SK-N-SH (cell line): ENCODE measurements at regions not wholly inside any gene's neighbourhood (a gene's known extent, or its start where the extent isn't known, plus 50 kb on each side); places are given as distances from the start of the nearest gene placed in this dataset.

Experiments
- CTCF ChIA-PET: fragments of 300-600, 350-600 bp; formaldehyde crosslinking; extraction: SDS; loops from one replicate; lab custom pipeline; 2021; lab: Yijun Ruan, JAX
- POLR2A ChIA-PET: fragments of 350-600 bp; sonication (Branson Sonifier 250); formaldehyde crosslinking; extraction: SDS; loops from one replicate; lab custom pipeline; 2020; ENCODE audit warnings: antibody characterized with exemption, inconsistent platforms; lab: Yijun Ruan, JAX
- DNase-seq: peaks from one replicate; pipeline ENCODE4 v3.0.0; 2012
- H2AFZ ChIP-seq: fragments of 200-600 bp; sonication (generic); 2 replicates; pipeline ENCODE4 v1.8.1; 2016; ENCODE audit warnings: antibody characterized with exemption, mild to moderate bottlenecking, low read depth
- H3F3A ChIP-seq: fragments of 200-600 bp; sonication (generic); replicated peaks from 2 replicates; pipeline ENCODE3; 2016; ENCODE audit warnings: antibody characterized with exemption, mild to moderate bottlenecking; ENCODE audit not compliant: insufficient read depth
- H3K27ac ChIP-seq, 2 experiments: fragments of 200-500 bp in 1 of 2; fragments of 200-600 bp in 1 of 2; sonication (Bioruptor generic) in 1 of 2; sonication (generic), shearing (Covaris generic) in 1 of 2; 2 replicates each; pipeline versions ENCODE4 v1.5.1 to v1.6.1; 2014 to 2016; ENCODE audit warnings: low read depth in 2 of 2, inconsistent platforms in 1 of 2, low read length in 1 of 2, mild to moderate bottlenecking in 1 of 2, mixed read lengths in 1 of 2
- H3K27me3 ChIP-seq: fragments of 200-600 bp; sonication (generic), shearing (Covaris generic); 2 replicates; pipeline ENCODE4 v1.6.1; 2016; ENCODE audit warnings: mixed run types; ENCODE audit not compliant: insufficient read depth
- H3K36me3 ChIP-seq, 2 experiments: fragments of 200-500 bp in 1 of 2; fragments of 200-600 bp in 1 of 2; sonication (Bioruptor generic) in 1 of 2; sonication (generic) in 1 of 2; replicated peaks in 1 of 2; 2 replicates each; pipeline versions ENCODE3 to v1.5.1; 2014 to 2016; ENCODE audit warnings: low read length in 1 of 2, mild to moderate bottlenecking in 1 of 2; ENCODE audit not compliant: insufficient read depth in 2 of 2, control insufficient read depth in 1 of 2
- H3K4me1 ChIP-seq, 2 experiments: fragments of 200-500 bp in 1 of 2; fragments of 200-600 bp in 1 of 2; sonication (Bioruptor generic) in 1 of 2; sonication (generic), shearing (Covaris generic) in 1 of 2; 2 replicates each; pipeline versions ENCODE4 v1.5.1 to v1.6.1; 2014 to 2016; ENCODE audit warnings: low read depth in 1 of 2, low read length in 1 of 2, mixed run types in 1 of 2; ENCODE audit not compliant: insufficient read depth in 2 of 2, control insufficient read depth in 1 of 2
- H3K4me2 ChIP-seq: fragments of 200-600 bp; sonication (generic), shearing (Covaris generic); 2 replicates; pipeline ENCODE4 v1.6.1; 2017; ENCODE audit warnings: mixed run types
- H3K4me3 ChIP-seq, 2 experiments: fragments of 200-500 bp in 1 of 2; fragments of 200-600 bp in 1 of 2; sonication (Bioruptor generic) in 1 of 2; sonication (generic), shearing (Covaris generic) in 1 of 2; 2 replicates each; pipeline versions ENCODE4 v1.5.1 to v1.8.1; 2014 to 2016; ENCODE audit warnings: low read depth in 2 of 2, inconsistent platforms in 1 of 2, low read length in 1 of 2, mild to moderate bottlenecking in 1 of 2, mixed read lengths in 1 of 2, moderate library complexity in 1 of 2
- H3K79me2 ChIP-seq: fragments of 200-600 bp; sonication (generic); 2 replicates; pipeline ENCODE4 v1.8.1; 2017; ENCODE audit warnings: mild to moderate bottlenecking; ENCODE audit not compliant: insufficient read depth
- H3K9ac ChIP-seq: fragments of 200-600 bp; sonication (generic); 2 replicates; pipeline ENCODE4 v1.6.1; 2017; ENCODE audit warnings: mixed run types
- H3K9me2 ChIP-seq: fragments of 200-600 bp; sonication (generic); 2 replicates; pipeline ENCODE4 v1.6.1; 2017; ENCODE audit warnings: mixed run types
- H3K9me3 ChIP-seq: fragments of 200-600 bp; sonication (generic); 2 replicates; pipeline ENCODE4 v1.6.1; 2017; ENCODE audit warnings: mixed run types, mild to moderate bottlenecking, moderate library complexity
- H4K20me1 ChIP-seq: fragments of 200-600 bp; sonication (generic); 2 replicates; pipeline ENCODE4 v1.6.1; 2017; ENCODE audit warnings: mild to moderate bottlenecking, mixed run types; ENCODE audit not compliant: insufficient read depth
- ELF1 ChIP-seq: IDR thresholded peaks from 2 replicates; pipeline ENCODE4 v1.4.0; 2012
- EP300 ChIP-seq, 2 experiments: IDR thresholded peaks; 2 replicates each; pipeline versions ENCODE4 v1.4.0 to v1.6.1; 2012; ENCODE audit warnings: borderline replicate concordance in 1 of 2, low read depth in 1 of 2, low read length in 1 of 2
- FOXJ3 ChIP-seq: sonication (generic); formaldehyde crosslinking; IDR thresholded peaks from 2 replicates; pipeline ENCODE4 v1.5.1; 2020; ENCODE audit warnings: mild to moderate bottlenecking, missing genetic modification reagents
- FOXM1 ChIP-seq: IDR thresholded peaks from 2 replicates; pipeline ENCODE4 v1.4.0; 2012; ENCODE audit warnings: low read depth, mild to moderate bottlenecking
- MEF2A ChIP-seq: IDR thresholded peaks from 2 replicates; pipeline ENCODE4 v1.4.0; 2012; ENCODE audit warnings: low read depth, borderline replicate concordance
- NFIC ChIP-seq: IDR thresholded peaks from 2 replicates; pipeline ENCODE4 v1.4.0; 2012; ENCODE audit warnings: borderline replicate concordance
- NRF1 ChIP-seq: IDR thresholded peaks from 2 replicates; pipeline ENCODE4 v1.6.1; 2012; ENCODE audit warnings: low read depth, mild to moderate bottlenecking, low read length
- PBX3 ChIP-seq: IDR thresholded peaks from 2 replicates; pipeline ENCODE4; 2012
- POLR2AphosphoS5 ChIP-seq: IDR thresholded peaks from 2 replicates; pipeline ENCODE4 v1.6.1; 2012; ENCODE audit warnings: low read depth, low read length
- RAD21 ChIP-seq: IDR thresholded peaks from 2 replicates; pipeline ENCODE4 v1.6.1; 2012; ENCODE audit warnings: mild to moderate bottlenecking, low read length
- REST ChIP-seq: IDR thresholded peaks from 2 replicates; pipeline ENCODE4 v1.6.1; 2012; ENCODE audit warnings: mild to moderate bottlenecking, low read depth, low read length, moderate library complexity
- RFX5 ChIP-seq: IDR thresholded peaks from 2 replicates; pipeline ENCODE4 v1.6.1; 2012; ENCODE audit warnings: mild to moderate bottlenecking, improper control_type of control experiment, low read length
- RXRA ChIP-seq: IDR thresholded peaks from 2 replicates; pipeline ENCODE4 v1.4.0; 2012; ENCODE audit warnings: low read depth, mild to moderate bottlenecking, borderline replicate concordance
- SMC3 ChIP-seq: IDR thresholded peaks from 2 replicates; pipeline ENCODE4 v1.6.1; 2012; ENCODE audit warnings: low read depth, low read length, improper control_type of control experiment
- TAF1 ChIP-seq: IDR thresholded peaks from 2 replicates; pipeline ENCODE4 v1.6.1; 2012; ENCODE audit warnings: low read depth, mild to moderate bottlenecking, low read length, moderate library complexity, borderline replicate concordance
- TCF12 ChIP-seq: IDR thresholded peaks from 2 replicates; pipeline ENCODE4 v1.4.0; 2012
- YY1 ChIP-seq: IDR thresholded peaks from 2 replicates; pipeline ENCODE4 v1.4.0; 2012; ENCODE audit warnings: low read depth, mild to moderate bottlenecking
- WGBS: methylation state at CpG from one replicate; pipeline ENCODE4 v1.1.6; 2017; ENCODE audit warnings: low lambda C conversion rate; 5-methylcytosine and 5-hydroxymethylcytosine counted together
- TF ChIP-seq, protein P1 (sequence below): IDR thresholded peaks from 2 replicates; pipeline ENCODE4 v1.4.0; 2012; ENCODE audit warnings: low read depth
- TF ChIP-seq, protein P2 (sequence below): IDR thresholded peaks from 2 replicates; pipeline ENCODE4 v1.4.0; 2012; ENCODE audit warnings: low read depth, borderline replicate concordance
- TF ChIP-seq, protein P3 (sequence below): fragments of 200-600 bp; sonication (generic); IDR thresholded peaks from 2 replicates; pipeline ENCODE4 v1.6.1; 2017; ENCODE audit warnings: antibody characterized with exemption, mild to moderate bottlenecking, moderate library complexity

GRCh38 chr16:80480664-80481063 lies 60.1 kb upstream of the DYNLRB2 start:
- CTCF ChIA-PET, result interaction anchor here (1.6 kb wide), 1 partner anchor 14 kb away, joined by 9 read pairs; no protein-coding TSS in a partner anchor
- POLR2A ChIA-PET, result no interaction called here

GRCh38 chr16:80477838-80478237 lies 63.0 kb upstream of the DYNLRB2 start:
- no peak overlapping the region for H2AFZ ChIP-seq
- WGBS, result 30% methylated on average over 2 of the region's 2 CpGs
- no peaks in the 10 kb centered on the region for H4K20me1 ChIP-seq
- H3K79me2 ChIP-seq, result no peaks in the 10 kb centered on the region
- H3K9me3 ChIP-seq, result no peaks in the 10 kb centered on the region; the same call in 1 of the 2 replicates
- H3K4me2 ChIP-seq, result no peak overlapping the region
- no peak overlapping the region for H3K4me3 ChIP-seq
- DNase-seq, result no peak
- ChIA-PET CTCF (interaction anchor here (1.2 kb wide), 1 partner anchor 49 kb away, joined by 3 read pairs; no protein-coding TSS in a partner anchor), POLR2A (no interaction called here)
- H3K27ac ChIP-seq, result no peak overlapping the region
- no peaks in the 10 kb centered on the region for H3F3A ChIP-seq
- H3K36me3 ChIP-seq, result no peaks in the 10 kb centered on the region
- H3K9me2 ChIP-seq, result no peaks in the 10 kb centered on the region
- no peaks in the 10 kb centered on the region for H3K4me1 ChIP-seq
- no peak overlapping the region for H3K9ac ChIP-seq
- no peaks in the 10 kb centered on the region for H3K27me3 ChIP-seq
- TF ChIP-seq PBX3, result no peak
- no peak for TF ChIP-seq REST
- no peak for TF ChIP-seq MEF2A
- TF ChIP-seq YY1, result no peak
- no peak for TF ChIP-seq EP300 (IDR thresholded peaks at IDR 0.05; ENCODE audit: borderline replicate concordance in 1 of 2, low read depth in 1 of 2, low read length in 1 of 2)
- no peak for TF ChIP-seq NRF1
- no peak for TF ChIP-seq SMC3
- TF ChIP-seq ELF1, result no peak
- TF ChIP-seq RXRA, result no peak

More at GRCh38 chr16:80480664-80481063, 60.1 kb upstream of the DYNLRB2 start:
- Histone ChIP-seq H4K20me1 (no peaks in the 10 kb centered on the region), H3K9me3 (no peaks in the 10 kb centered on the region), H3K9ac (no peak overlapping the region), H3K79me2 (no peaks in the 10 kb centered on the region), H3K4me3 (no peak overlapping the region), H3F3A (no peaks in the 10 kb centered on the region), H3K27me3 (no peaks in the 10 kb centered on the region), H3K9me2 (no peaks in the 10 kb centered on the region), H3K27ac (no peak overlapping the region), H3K4me2 (no peak overlapping the region), H3K4me1 (no peaks in the 10 kb centered on the region), H3K36me3 (no peaks in the 10 kb centered on the region), H2AFZ (no peak overlapping the region)
- DNase-seq, result no peak
- WGBS, result 34% methylated on average over 4 of the region's 4 CpGs
- TF ChIP-seq, protein P1, sequence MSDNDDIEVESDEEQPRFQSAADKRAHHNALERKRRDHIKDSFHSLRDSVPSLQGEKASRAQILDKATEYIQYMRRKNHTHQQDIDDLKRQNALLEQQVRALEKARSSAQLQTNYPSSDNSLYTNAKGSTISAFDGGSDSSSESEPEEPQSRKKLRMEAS, result no peak
- TF ChIP-seq, protein P2, sequence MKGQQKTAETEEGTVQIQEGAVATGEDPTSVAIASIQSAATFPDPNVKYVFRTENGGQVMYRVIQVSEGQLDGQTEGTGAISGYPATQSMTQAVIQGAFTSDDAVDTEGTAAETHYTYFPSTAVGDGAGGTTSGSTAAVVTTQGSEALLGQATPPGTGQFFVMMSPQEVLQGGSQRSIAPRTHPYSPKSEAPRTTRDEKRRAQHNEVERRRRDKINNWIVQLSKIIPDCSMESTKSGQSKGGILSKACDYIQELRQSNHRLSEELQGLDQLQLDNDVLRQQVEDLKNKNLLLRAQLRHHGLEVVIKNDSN, result no peak
- no peak for TF ChIP-seq TCF12
- no peak for TF ChIP-seq FOXM1
- TF ChIP-seq PBX3, result no peak
- TF ChIP-seq NFIC, result no peak
- no peak for TF ChIP-seq RFX5
- no peak for TF ChIP-seq ELF1
- TF ChIP-seq RAD21, result no peak
- TF ChIP-seq FOXJ3 (CRISPR knock-in tag), result no peak
- no peak for TF ChIP-seq TAF1
- no peak for TF ChIP-seq POLR2AphosphoS5
- TF ChIP-seq, protein P3, sequence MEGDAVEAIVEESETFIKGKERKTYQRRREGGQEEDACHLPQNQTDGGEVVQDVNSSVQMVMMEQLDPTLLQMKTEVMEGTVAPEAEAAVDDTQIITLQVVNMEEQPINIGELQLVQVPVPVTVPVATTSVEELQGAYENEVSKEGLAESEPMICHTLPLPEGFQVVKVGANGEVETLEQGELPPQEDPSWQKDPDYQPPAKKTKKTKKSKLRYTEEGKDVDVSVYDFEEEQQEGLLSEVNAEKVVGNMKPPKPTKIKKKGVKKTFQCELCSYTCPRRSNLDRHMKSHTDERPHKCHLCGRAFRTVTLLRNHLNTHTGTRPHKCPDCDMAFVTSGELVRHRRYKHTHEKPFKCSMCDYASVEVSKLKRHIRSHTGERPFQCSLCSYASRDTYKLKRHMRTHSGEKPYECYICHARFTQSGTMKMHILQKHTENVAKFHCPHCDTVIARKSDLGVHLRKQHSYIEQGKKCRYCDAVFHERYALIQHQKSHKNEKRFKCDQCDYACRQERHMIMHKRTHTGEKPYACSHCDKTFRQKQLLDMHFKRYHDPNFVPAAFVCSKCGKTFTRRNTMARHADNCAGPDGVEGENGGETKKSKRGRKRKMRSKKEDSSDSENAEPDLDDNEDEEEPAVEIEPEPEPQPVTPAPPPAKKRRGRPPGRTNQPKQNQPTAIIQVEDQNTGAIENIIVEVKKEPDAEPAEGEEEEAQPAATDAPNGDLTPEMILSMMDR, result no peak
- TF ChIP-seq, all 33 proteins: peak for 0
